ENCODE measurements at regions not wholly inside any gene's neighbourhood (a gene's known extent, or its start where the extent isn't known, plus 50 kb on each side); places are given as distances from the start of the nearest gene placed in this dataset.

DNA sequence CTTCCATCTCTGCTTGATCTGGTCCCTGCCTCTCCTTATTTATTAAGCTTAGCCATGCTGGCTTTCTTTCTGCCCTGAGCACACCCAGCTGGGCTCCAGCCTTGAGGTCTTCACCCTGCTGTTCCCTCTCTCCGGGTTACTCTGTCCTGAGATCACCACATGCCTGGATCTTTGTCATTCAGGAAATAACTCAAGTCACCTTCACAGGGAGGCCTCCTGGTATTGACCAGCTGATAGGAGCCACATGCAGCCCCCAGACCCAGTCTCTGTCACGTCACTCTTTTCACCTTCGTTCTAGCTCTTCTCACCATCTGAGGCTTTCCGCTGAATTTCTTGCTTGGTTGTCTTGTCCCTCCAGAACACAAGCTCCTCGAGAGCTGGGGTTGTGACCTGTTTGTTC is 114.4 kb downstream of the TSN start:
- H3K4me1 ChIP-seq, result no peaks in the 10 kb centered on the region
- no peaks in the 10 kb centered on the region for H3K9me3 ChIP-seq
- H3K27ac ChIP-seq, result no peak overlapping the region
- H3K36me3 ChIP-seq, result no peaks in the 10 kb centered on the region
- no peak overlapping the region for H3K4me3 ChIP-seq
- TF ChIP-seq, protein P1, sequence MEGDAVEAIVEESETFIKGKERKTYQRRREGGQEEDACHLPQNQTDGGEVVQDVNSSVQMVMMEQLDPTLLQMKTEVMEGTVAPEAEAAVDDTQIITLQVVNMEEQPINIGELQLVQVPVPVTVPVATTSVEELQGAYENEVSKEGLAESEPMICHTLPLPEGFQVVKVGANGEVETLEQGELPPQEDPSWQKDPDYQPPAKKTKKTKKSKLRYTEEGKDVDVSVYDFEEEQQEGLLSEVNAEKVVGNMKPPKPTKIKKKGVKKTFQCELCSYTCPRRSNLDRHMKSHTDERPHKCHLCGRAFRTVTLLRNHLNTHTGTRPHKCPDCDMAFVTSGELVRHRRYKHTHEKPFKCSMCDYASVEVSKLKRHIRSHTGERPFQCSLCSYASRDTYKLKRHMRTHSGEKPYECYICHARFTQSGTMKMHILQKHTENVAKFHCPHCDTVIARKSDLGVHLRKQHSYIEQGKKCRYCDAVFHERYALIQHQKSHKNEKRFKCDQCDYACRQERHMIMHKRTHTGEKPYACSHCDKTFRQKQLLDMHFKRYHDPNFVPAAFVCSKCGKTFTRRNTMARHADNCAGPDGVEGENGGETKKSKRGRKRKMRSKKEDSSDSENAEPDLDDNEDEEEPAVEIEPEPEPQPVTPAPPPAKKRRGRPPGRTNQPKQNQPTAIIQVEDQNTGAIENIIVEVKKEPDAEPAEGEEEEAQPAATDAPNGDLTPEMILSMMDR (IDR thresholded peaks at IDR 0.05), result no peak
- DNase-seq, result no peak
- no peaks in the 10 kb centered on the region for H3K27me3 ChIP-seq
- intact Hi-C loops (cut with DNase I; ENCODE audit: low total_unique reads), result no loop called here

DNA sequence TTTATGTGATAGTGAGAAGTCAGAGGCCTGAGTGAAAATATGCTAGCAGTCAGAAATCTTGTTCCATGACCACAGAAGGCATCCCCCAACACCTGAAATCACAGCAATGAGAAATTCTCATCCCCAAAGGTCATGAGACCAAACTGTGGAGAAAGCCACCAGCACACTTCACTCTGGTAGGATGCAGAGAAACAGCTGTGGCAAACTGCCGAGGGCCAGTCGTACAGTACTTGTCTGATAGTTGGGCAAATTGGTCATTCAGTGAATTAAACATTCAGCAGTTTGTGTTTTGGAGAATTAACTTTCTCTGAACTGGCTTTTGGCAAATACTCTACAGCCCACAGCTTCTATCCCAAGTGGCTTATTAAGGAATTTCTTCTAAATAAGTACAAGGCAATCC is 117.2 kb downstream of the TSN start:
- no peak for DNase-seq
- no peaks in the 10 kb centered on the region for H3K9me3 ChIP-seq
- H3K27ac ChIP-seq, result no peak overlapping the region
- intact Hi-C loops (cut with DNase I; ENCODE audit: low total_unique reads), result no loop called here
- TF ChIP-seq, protein P1 (IDR thresholded peaks at IDR 0.05), result no peak
- no peaks in the 10 kb centered on the region for H3K36me3 ChIP-seq
- H3K4me3 ChIP-seq, result no peak overlapping the region
- no peaks in the 10 kb centered on the region for H3K27me3 ChIP-seq
- no peaks in the 10 kb centered on the region for H3K4me1 ChIP-seq

DNA sequence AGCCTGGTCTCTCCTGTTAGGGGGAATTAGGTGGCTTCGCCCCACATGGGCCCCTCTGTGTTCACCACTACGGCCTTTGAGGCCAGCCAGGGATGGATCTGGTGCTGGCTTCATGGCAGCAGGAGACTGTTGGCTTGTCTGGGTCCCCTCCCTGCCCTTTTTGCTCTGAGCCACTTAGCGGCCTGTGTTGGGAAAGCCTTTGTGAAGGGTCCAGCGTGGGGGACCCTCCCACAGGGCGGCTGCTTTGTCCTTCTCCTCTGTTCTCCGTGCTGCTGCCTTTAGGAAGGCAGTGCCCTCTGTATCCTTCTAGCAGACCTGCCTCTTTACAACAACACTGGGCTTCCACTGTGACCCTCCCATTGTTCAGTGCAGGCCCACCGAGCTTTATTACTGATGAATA is 118.4 kb downstream of the TSN start:
- no peaks in the 10 kb centered on the region for H3K9me3 ChIP-seq
- H3K4me3 ChIP-seq, result no peak overlapping the region
- no peaks in the 10 kb centered on the region for H3K27me3 ChIP-seq
- no peak for DNase-seq
- intact Hi-C loops (cut with DNase I; ENCODE audit: low total_unique reads), result no loop called here
- TF ChIP-seq, protein P1 (IDR thresholded peaks at IDR 0.05), result no peak
- no peaks in the 10 kb centered on the region for H3K36me3 ChIP-seq
- H3K27ac ChIP-seq, result no peak overlapping the region
- no peaks in the 10 kb centered on the region for H3K4me1 ChIP-seq

DNA sequence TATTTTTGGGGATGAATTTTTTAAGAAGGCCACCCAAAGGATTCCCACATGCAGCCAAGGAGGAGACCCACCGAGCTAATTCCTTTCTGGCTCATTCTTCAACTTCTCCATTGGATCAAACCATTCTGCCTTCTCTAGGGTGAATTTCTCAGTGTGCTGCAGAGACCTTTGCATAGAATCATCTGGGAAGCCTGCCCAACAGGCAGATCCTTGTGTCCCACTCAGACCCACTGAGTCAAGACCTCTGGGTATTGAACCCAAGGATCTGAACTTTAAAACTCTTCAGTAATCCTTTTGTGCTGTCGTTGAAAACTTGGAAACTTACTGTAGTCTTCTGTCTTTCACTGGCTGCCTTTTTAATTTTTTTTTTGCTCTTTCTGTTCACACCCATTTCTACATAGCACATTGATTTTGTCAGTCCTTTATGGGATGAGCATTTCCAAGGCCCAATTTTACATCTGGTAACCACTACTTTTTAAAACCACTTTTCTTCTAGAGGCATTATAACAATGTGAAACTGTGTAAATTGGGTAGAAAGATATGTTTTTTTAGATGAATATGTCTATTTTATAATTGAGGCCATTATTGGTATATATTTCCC is 120.2 kb downstream of the TSN start:
- no peak overlapping the region for H3K27ac ChIP-seq
- TF ChIP-seq, protein P1 (IDR thresholded peaks at IDR 0.05), result no peak
- H3K27me3 ChIP-seq, result peaks cover 0 to under 1% of the 10 kb centered on the region in 2 donors
- intact Hi-C loops (cut with DNase I; ENCODE audit: low total_unique reads), result no loop called here
- no peaks in the 10 kb centered on the region for H3K4me1 ChIP-seq
- no peak for DNase-seq
- H3K4me3 ChIP-seq, result no peak overlapping the region
- H3K36me3 ChIP-seq, result no peaks in the 10 kb centered on the region
- no peaks in the 10 kb centered on the region for H3K9me3 ChIP-seq

DNA sequence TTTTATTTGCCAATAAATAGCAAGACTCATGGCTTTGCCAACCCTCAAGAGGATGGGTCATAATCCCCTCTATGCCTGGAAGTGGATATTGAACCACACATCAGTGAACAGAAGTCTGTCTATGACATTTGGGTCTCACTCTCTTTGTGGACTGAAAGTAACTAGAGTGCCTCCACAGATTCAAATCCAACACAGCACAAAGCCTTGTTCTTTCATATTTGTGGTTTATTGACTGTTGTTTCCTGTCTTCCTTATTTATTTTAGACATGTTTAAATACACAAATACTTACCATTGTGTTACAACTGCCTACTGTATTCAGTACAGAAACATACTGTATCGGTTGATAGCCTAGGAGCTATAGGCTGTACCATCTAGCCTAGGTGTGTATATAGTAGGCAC is 121.9 kb downstream of the TSN start:
- intact Hi-C loops (cut with DNase I; ENCODE audit: low total_unique reads), result no loop called here
- no peak overlapping the region for H3K27ac ChIP-seq
- no peaks in the 10 kb centered on the region for H3K9me3 ChIP-seq
- H3K36me3 ChIP-seq, result no peaks in the 10 kb centered on the region
- peaks cover 0 to 4% of the 10 kb centered on the region in 2 donors for H3K27me3 ChIP-seq
- no peak for DNase-seq
- H3K4me1 ChIP-seq, result no peaks in the 10 kb centered on the region
- H3K4me3 ChIP-seq, result no peak overlapping the region
- TF ChIP-seq, protein P1 (IDR thresholded peaks at IDR 0.05), result no peak

DNA sequence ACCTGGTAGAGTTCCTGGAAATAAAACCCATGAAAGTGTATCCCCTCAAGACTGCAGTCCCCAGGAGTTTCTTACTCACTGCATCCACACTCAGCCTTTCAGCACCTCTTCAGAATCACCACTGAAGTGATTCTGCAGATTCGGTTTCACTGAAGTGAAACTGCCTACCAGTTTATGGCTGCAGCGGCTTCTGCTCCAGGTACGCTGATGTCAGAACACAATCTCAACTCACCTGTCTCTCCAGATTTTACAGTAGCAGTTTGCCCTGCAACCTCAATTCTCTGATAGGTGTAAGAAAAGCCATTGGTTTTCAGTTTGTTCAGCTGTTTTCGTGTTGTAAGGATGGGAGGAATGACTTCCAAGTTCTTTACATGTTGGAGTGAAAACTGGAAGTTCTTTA is 124.8 kb downstream of the TSN start:
- intact Hi-C loops (cut with DNase I; ENCODE audit: low total_unique reads), result no loop called here

More for the DNA sequence above, 124.8 kb downstream of the TSN start:
- no peak overlapping the region for H3K4me3 ChIP-seq
- TF ChIP-seq, protein P1 (IDR thresholded peaks at IDR 0.05), result no peak
- peaks cover 0 to 4% of the 10 kb centered on the region in 2 donors for H3K27me3 ChIP-seq
- H3K4me1 ChIP-seq, result no peaks in the 10 kb centered on the region
- no peak overlapping the region for H3K27ac ChIP-seq
- no peaks in the 10 kb centered on the region for H3K9me3 ChIP-seq
- DNase-seq, result no peak
- H3K36me3 ChIP-seq, result no peaks in the 10 kb centered on the region
